B cell (primary cell): ENCODE measurements at regions not wholly inside any gene's neighbourhood (a gene's known extent, or its start where the extent isn't known, plus 50 kb on each side); places are given as distances from the start of the nearest gene placed in this dataset.

ENCODE experiments used
- ATAC-seq: fragments of 200-7000 bp; cut with Tn5 transposase; one replicate; pipeline ENCODE4 v1.10.0; 2021; ENCODE audit warnings: low read depth, mild to moderate bottlenecking, moderate number of reproducible peaks, moderate library complexity
- CTCF ChIA-PET: fragments of 350-600 bp; sonication (Branson Sonifier 250); formaldehyde crosslinking; loops from one replicate; lab custom pipeline; 2021; ENCODE audit warnings: antibody characterized with exemption, inconsistent platforms; lab: Charles Lee
- POLR2A ChIA-PET: fragments of 350-600 bp; sonication (Branson Sonifier 250); formaldehyde crosslinking; loops from one replicate; lab custom pipeline; 2021; ENCODE audit warnings: antibody characterized with exemption; lab: Charles Lee
- DNase-seq: peaks from one replicate; pipeline ENCODE4 v3.0.0; 2013
- H2AFZ ChIP-seq: 2 replicates; pipeline ENCODE4 v1.6.1; 2012; ENCODE audit warnings: mild to moderate bottlenecking, low read depth, low read length; ENCODE audit not compliant: insufficient read depth, poor library complexity, severe bottlenecking
- H3K27ac ChIP-seq, 2 donors: 1 replicate in 1 of 2; 2 replicates in 1 of 2; pipeline ENCODE4 v1.5.1; 2012 to 2013; ENCODE audit warnings: low read length in 2 of 2, mild to moderate bottlenecking in 2 of 2, moderate library complexity in 1 of 2
- H3K27me3 ChIP-seq, 4 experiments: fragments of 200-600 bp in 1 of 4; sonication (generic) in 1 of 4; replicated peaks in 1 of 4; 1 replicate in 2 of 4; 2 replicates in 2 of 4; pipeline versions ENCODE4 v1.6.1 to v1.7.0; 2013 to 2016; ENCODE audit warnings: low read length in 3 of 4, mild to moderate bottlenecking in 2 of 4, mixed read lengths in 1 of 4, moderate library complexity in 1 of 4; ENCODE audit not compliant: insufficient read depth in 4 of 4, control insufficient read depth in 3 of 4; ENCODE audit errors: control extremely low read depth in 1 of 4
- H3K36me3 ChIP-seq, 2 experiments: replicated peaks in 1 of 2; 1 replicate in 1 of 2; 2 replicates in 1 of 2; pipeline versions ENCODE4 v1.6.1 to v1.7.1; 2013; ENCODE audit warnings: low read length in 1 of 2; ENCODE audit not compliant: insufficient read depth in 2 of 2, control insufficient read depth in 1 of 2; ENCODE audit errors: control extremely low read depth in 1 of 2, extremely low read depth in 1 of 2
- H3K4me1 ChIP-seq, 2 donors: fragments of 200-600 bp in 1 of 2; sonication (generic) in 1 of 2; 1 replicate in 1 of 2; 2 replicates in 1 of 2; pipeline versions ENCODE4 v1.5.1 to v1.6.1; 2013 to 2017; ENCODE audit warnings: low read length in 2 of 2; ENCODE audit not compliant: control insufficient read depth in 2 of 2, insufficient read depth in 2 of 2
- H3K4me2 ChIP-seq: replicated peaks from 2 replicates; pipeline ENCODE3; 2012; ENCODE audit warnings: mild to moderate bottlenecking, low read depth, low read length; ENCODE audit not compliant: poor library complexity, severe bottlenecking
- H3K4me3 ChIP-seq, 5 experiments: fragments of 200-600 bp in 1 of 5; sonication (generic) in 1 of 5; 1 replicate in 3 of 5; 2 replicates in 2 of 5; pipeline versions ENCODE4 v1.5.1 to v1.7.0; 2011 to 2016; ENCODE audit warnings: low read length in 4 of 5, mild to moderate bottlenecking in 4 of 5, low read depth in 2 of 5, control low read depth in 1 of 5, moderate library complexity in 1 of 5; ENCODE audit not compliant: insufficient read depth in 1 of 5; ENCODE audit errors: control extremely low read depth in 1 of 5, extremely low read depth in 1 of 5
- H3K79me2 ChIP-seq: fragments of 200-600 bp; sonication (generic); one replicate; pipeline ENCODE4 v1.6.0; 2016; ENCODE audit warnings: low read length; ENCODE audit not compliant: control insufficient read depth, insufficient read depth
- H3K9ac ChIP-seq: fragments of 200-600 bp; sonication (generic); 2 replicates; pipeline ENCODE4 v1.6.1; 2017; ENCODE audit warnings: mild to moderate bottlenecking, low read length, moderate library complexity
- H3K9me3 ChIP-seq, 3 donors: one replicate each; pipeline versions ENCODE4 v1.6.1 to v1.7.1; 2013; ENCODE audit warnings: low read length in 2 of 3; ENCODE audit not compliant: control insufficient read depth in 2 of 3, insufficient read depth in 1 of 3; ENCODE audit errors: control extremely low read depth in 1 of 3
- H4K20me1 ChIP-seq: 2 replicates; pipeline ENCODE4 v1.6.0; 2012; ENCODE audit warnings: mild to moderate bottlenecking, low read length; ENCODE audit not compliant: insufficient read depth, control insufficient read depth, poor library complexity, severe bottlenecking
- H3K27ac Mint-ChIP-seq: one replicate; pipeline ENCODE4 v1.8.0; 2021; ENCODE audit warnings: mixed read lengths
- H3K27me3 Mint-ChIP-seq: one replicate; pipeline ENCODE4 v1.8.0; 2021; ENCODE audit warnings: mixed read lengths
- H3K4me1 Mint-ChIP-seq: one replicate; pipeline ENCODE4 v1.8.0; 2021; ENCODE audit warnings: mixed read lengths
- H3K4me3 Mint-ChIP-seq: one replicate; pipeline ENCODE4 v1.8.0; 2021; ENCODE audit warnings: mixed read lengths
- H3K9me3 Mint-ChIP-seq: one replicate; pipeline ENCODE4 v1.8.0; 2022; ENCODE audit warnings: mixed read lengths; ENCODE audit not compliant: insufficient read depth
- EZH2 ChIP-seq: IDR thresholded peaks from 2 replicates; pipeline ENCODE4 v1.6.1; 2012; ENCODE audit warnings: borderline replicate concordance, low read depth, mild to moderate bottlenecking, moderate library complexity, low read length; ENCODE audit not compliant: insufficient read depth, poor library complexity, severe bottlenecking
- WGBS: methylation state at CpG from one replicate; pipeline ENCODE4 v1.1.5; 2013; ENCODE audit warnings: missing lambda C conversion rate; ENCODE audit not compliant: insufficient coverage; 5-methylcytosine and 5-hydroxymethylcytosine counted together
- intact Hi-C: fragments of 100-400 bp; cut with micrococcal nuclease; formaldehyde crosslinking; loops from one replicate; pipeline ENCODE4 v1.10.0; 2022
- TF ChIP-seq, protein P1 (sequence below): fragments of 200-600 bp; IDR thresholded peaks from one replicate; pipeline ENCODE4 v1.8.0; 2022; ENCODE audit warnings: antibody characterized with exemption, mild to moderate bottlenecking

- no peak for TF ChIP-seq EZH2
- TF ChIP-seq, protein P1, sequence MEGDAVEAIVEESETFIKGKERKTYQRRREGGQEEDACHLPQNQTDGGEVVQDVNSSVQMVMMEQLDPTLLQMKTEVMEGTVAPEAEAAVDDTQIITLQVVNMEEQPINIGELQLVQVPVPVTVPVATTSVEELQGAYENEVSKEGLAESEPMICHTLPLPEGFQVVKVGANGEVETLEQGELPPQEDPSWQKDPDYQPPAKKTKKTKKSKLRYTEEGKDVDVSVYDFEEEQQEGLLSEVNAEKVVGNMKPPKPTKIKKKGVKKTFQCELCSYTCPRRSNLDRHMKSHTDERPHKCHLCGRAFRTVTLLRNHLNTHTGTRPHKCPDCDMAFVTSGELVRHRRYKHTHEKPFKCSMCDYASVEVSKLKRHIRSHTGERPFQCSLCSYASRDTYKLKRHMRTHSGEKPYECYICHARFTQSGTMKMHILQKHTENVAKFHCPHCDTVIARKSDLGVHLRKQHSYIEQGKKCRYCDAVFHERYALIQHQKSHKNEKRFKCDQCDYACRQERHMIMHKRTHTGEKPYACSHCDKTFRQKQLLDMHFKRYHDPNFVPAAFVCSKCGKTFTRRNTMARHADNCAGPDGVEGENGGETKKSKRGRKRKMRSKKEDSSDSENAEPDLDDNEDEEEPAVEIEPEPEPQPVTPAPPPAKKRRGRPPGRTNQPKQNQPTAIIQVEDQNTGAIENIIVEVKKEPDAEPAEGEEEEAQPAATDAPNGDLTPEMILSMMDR: no peak
- H3K4me3 Mint-ChIP-seq: no peak overlapping the region
- no CpG with 5 or more reads among the region's 3 CpGs for WGBS
- H2AFZ ChIP-seq: no peak overlapping the region
- H3K9me3 Mint-ChIP-seq: no peaks in the 10 kb centered on the region
- H3K27ac Mint-ChIP-seq: no peak overlapping the region
- no peaks in the 10 kb centered on the region for H3K79me2 ChIP-seq
- H3K9ac ChIP-seq: no peak overlapping the region
- H3K36me3 ChIP-seq: no peaks in the 10 kb centered on the region
- H3K4me3 ChIP-seq: no peak overlapping the region
- POLR2A ChIA-PET: no interaction called here
- no peaks in the 10 kb centered on the region for H3K4me1 Mint-ChIP-seq
- no peaks in the 10 kb centered on the region for H3K9me3 ChIP-seq
- intact Hi-C loops: no loop called here
- H3K4me1 ChIP-seq: no peaks in the 10 kb centered on the region
- DNase-seq (no peak), ATAC-seq (no peak)
- H3K27me3 Mint-ChIP-seq: peaks cover 3% of the 10 kb centered on the region
- no peak overlapping the region for H3K4me2 ChIP-seq
- CTCF ChIA-PET: no interaction called here
- no peak overlapping the region for H3K27ac ChIP-seq
- no peaks in the 10 kb centered on the region for H3K27me3 ChIP-seq
- H4K20me1 ChIP-seq: no peaks in the 10 kb centered on the region
These were observed 95.1 kb upstream of the TMEM178A start for GRCh38 chr2:39570614-39571013.

DNA sequence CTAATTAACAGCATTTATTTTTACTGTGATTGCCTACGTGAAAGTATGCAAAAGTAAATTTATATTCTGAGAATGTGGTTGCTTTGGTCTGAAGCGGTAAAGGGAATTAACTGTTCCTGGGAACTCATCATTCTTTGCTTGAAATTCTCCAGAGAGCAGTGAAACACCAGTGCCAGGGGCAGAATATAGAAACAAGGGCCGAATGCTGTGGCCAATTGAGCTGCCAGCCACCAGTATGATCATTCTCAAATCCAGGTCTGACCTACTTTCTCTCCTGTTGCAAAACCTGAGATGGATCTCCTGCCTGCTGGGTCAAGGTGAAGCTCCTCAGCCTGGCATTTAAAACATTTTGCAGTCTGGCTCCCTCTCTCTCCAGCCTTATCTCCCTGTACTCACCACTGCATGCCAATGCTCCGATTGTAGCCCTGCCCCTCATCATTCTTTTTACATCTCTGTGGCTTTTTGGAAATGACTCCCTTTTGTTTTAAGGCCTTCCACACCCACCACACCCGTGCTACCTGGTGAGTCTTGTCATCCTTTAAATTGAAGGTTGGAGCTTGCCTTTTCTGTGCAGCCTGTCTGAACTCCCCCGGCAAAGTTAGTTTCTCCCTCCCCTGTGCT is 94.5 kb upstream of the TMEM178A start:
- Mint-ChIP-seq H3K9me3 (no peaks in the 10 kb centered on the region), H3K4me1 (no peaks in the 10 kb centered on the region), H3K27ac (no peak overlapping the region), H3K27me3 (peaks cover 3% of the 10 kb centered on the region), H3K4me3 (no peak overlapping the region)
- no peak for TF ChIP-seq EZH2
- TF ChIP-seq, protein P1: no peak
- Histone ChIP-seq H3K27me3 (no peaks in the 10 kb centered on the region), H3K4me3 (no peak overlapping the region), H3K79me2 (no peaks in the 10 kb centered on the region), H2AFZ (no peak overlapping the region), H4K20me1 (no peaks in the 10 kb centered on the region), H3K27ac (no peak overlapping the region), H3K9ac (no peak overlapping the region), H3K4me2 (no peak overlapping the region), H3K36me3 (no peaks in the 10 kb centered on the region), H3K9me3 (no peaks in the 10 kb centered on the region), H3K4me1 (no peaks in the 10 kb centered on the region)
- WGBS: 85% methylated on average over 3 of the region's 6 CpGs
- DNase-seq: no peak
- no peak for ATAC-seq
- ChIA-PET POLR2A (no interaction called here), CTCF (no interaction called here)
- intact Hi-C loops: no loop called here
